NK-92 treated with Interleukin-12 subunit alpha and Interleukin-12 subunit beta, amount 100 ng/mL, for 24 hours (cell line): ENCODE measurements at regions not wholly inside any gene's neighbourhood (a gene's known extent, or its start where the extent isn't known, plus 50 kb on each side); places are given as distances from the start of the nearest gene placed in this dataset.

Experiments used
- DNase-seq: peaks from one replicate; lab custom pipeline; 2025; lab: John Stamatoyannopoulos, UW

- no peak for DNase-seq
Observed at GRCh38 chr12:91793676-91794075, 352.0 kb downstream of the BTG1 start.

GRCh38 chr12:91792597-91792996 lies 353.0 kb downstream of the BTG1 start:
- no peak for DNase-seq

DNA sequence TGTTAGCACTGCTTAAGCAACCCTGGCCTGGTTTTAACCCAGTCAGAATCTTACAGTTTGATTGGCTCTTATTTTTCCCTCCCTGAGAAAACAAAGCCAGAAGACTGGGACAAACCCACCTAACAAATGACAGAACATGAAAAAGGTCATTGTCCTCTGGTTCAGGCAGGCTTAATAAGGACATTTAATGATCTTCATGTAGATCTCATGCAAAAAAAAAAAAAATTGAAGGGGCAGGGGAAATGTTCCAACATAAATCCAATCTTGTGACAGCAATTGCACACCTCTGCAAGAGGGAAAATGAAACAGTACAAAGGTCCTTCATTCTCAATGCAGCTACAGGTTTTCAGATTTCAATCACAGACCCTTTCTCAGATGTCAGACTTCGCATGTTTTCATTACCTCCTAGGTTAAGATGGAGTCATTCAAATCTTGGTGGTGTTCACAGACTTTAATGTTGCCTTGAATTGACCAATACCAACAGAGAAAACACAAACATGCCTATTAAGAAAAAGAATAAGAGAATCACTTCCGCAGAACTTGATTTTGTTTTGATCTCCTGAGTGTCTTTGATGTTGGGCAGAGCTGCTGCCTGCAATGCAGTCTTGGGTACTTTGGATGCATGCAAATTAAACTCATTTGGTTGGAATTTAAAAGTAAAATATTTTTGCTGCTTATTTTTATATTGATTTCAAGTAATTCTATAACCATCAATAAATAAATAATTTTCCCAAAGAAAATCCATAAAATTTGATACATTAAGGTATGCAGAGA lies 359.0 kb downstream of the BTG1 start:
- DNase-seq: no peak

- no peak for DNase-seq
Observed at GRCh38 chr12:91785655-91786498, 359.8 kb downstream of the BTG1 start.

- DNase-seq: no peak
Observed at GRCh38 chr12:91781114-91781513, 364.5 kb downstream of the BTG1 start.

DNA sequence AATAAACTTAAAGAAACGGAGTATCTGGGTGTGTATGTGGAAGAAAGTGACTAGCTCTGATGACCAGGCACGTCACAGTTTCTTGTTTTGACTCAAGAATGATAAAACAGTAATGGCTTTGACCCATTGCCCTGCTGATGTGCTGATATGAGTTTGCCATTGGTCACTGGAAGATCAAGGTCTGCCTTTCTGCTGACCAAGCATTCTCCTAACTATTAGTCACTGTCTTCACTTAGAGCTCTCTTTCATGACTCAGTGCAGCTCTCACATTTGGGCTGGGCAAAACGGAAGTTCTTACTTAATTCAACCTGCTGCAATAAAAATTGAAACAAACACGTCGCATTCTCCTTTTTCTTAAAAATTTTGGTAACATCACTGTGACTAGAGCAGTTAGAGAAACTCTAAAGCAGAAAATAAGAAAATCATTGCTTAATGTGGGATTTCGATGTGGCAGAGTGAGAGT lies 366.7 kb downstream of the BTG1 start:
- DNase-seq: peak; percentile 37

- no peak for DNase-seq
Observed at GRCh38 chr12:91778091-91778832, 367.4 kb downstream of the BTG1 start.

- DNase-seq: no peak
Observed at GRCh38 chr12:91777268-91777992, 368.2 kb downstream of the BTG1 start.

DNA sequence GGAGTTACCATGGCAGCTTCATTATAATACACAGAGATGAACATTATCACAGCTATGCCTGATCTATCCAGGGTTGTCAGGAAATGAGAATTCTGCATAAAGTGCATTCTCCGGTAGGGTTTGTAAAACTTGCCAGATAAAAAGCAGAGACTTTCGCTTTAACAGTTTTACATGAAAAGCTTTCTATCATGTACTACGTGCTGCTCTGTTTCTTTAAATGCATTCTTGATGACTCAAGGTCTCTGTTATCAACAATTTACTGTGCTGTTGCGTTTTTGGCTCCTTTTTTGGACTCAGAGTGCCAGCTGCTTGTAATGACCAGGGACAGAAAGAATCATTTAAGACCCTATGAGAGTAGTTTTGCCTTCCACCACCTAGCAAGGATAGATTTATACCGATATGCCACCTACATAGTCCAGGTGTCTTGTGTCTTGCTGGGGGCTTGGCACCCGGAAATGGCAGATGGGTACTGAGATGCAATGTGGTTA lies 371.2 kb downstream of the BTG1 start:
- no peak for DNase-seq

- DNase-seq: no peak
Observed at GRCh38 chr12:91773749-91774429, 371.8 kb downstream of the BTG1 start.

DNA sequence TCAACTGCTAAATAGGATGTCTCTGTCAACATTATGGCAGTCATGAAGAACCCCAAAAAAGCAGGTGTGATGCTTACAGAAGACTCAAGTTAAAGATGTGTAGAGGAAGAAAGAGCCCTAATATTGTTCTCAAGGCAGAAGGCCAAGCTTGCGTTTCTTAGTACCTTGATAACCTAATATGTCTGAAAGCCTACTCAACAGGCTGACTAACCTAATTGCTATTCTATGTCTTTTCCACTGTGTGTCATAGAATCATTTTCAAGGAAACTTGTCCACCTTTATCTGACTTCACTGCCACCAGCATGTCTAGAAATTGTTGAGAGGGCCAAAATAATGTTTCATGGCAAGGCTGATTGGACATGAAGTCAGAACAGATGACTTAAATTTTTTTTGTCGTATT lies 373.2 kb downstream of the BTG1 start:
- DNase-seq: no peak

- no peak for DNase-seq
Observed at GRCh38 chr12:91769736-91770135, 375.9 kb downstream of the BTG1 start.

DNA sequence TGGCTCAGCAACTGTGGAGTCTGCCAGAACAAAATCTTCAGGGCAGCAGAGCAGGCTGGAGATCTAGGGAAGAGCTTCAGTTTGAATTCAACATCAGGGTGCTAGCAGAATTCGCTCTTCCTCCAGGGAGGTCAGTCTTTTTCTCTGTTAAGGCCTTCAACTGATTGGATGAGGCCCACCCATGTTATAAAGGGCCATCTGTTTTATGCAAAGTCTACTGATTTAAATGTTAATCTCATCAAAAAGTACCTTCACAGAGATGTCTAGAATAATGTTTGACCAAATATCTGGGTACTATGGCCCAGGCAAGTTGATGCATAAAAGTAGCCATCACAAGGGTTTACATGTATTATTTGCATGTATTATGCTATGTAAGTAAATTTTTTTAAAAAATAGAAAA lies 378.4 kb downstream of the BTG1 start:
- no peak for DNase-seq

GRCh38 chr12:91766454-91766853 lies 379.2 kb downstream of the BTG1 start:
- DNase-seq: no peak

DNA sequence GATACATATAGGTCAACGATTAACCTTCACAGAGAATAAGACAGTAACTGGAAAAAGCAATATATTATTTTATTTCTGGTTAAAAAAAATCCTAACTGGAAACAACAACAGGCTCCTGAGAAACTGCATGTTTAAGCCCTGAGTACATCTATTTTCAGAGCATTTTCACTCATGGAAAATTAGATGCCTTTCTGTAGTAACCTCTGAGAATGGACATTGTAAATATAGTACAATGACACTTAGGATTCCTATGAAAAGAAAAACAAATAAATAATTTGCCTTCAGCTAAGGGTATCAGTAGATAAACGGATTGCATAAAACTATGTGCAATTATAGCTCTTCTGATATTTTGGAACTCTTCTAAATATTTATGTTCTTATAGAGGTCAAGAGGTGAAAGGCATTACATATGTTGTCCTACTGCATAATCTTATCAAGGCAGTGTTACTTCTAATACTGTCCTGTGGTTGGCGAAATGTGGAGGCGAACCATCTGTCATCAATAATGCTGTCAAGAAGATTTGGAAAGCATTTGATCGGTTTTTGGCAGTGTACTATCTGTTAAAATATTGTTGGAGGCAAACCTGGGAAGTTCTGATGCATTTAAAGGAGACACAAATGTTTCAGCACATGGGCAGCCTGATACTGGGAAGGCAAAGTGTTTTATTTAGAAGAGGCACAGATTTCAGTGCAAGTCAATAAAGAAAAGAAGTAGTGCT lies 381.8 kb downstream of the BTG1 start:
- no peak for DNase-seq

- DNase-seq: no peak
Observed at GRCh38 chr12:91753649-91754048, 392.0 kb downstream of the BTG1 start.

DNA sequence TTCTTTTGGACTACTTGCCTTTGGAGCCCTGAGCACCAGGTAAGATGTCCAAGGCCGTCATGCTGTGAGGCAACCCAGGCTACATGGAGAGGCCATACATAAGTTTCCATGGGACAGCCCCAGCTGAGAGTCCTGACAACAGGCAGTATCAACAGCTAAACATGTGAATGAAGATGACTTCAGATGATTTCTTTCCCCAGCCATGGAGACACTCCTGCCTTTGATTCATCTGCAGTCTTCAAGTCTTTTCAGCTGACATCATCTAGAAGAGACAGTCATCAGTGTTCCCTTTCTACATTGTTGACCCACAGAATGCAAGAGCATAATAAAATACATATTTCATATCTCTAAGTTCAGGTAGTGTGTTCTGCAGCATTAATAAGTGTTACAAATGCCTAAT lies 398.7 kb downstream of the BTG1 start:
- no peak for DNase-seq

DNA sequence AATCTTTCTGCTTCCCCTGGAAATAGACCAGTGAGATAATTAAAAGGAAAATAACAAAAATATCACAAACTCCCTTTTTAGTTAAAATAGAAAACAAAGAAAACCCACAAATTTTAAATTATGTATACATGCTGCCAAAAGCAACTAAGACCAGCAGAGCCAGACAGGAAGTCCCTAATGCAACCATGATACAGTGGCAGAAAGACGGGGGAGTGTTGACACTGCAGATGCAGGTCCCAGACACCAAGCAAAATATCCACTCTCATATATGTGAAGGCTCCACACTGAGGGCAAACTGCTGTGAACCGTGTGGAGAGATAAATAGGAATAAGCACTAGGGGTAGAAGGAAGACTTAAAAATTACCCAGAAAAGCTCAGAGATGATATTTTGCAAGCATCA lies 401.0 kb downstream of the BTG1 start:
- DNase-seq: no peak

DNA sequence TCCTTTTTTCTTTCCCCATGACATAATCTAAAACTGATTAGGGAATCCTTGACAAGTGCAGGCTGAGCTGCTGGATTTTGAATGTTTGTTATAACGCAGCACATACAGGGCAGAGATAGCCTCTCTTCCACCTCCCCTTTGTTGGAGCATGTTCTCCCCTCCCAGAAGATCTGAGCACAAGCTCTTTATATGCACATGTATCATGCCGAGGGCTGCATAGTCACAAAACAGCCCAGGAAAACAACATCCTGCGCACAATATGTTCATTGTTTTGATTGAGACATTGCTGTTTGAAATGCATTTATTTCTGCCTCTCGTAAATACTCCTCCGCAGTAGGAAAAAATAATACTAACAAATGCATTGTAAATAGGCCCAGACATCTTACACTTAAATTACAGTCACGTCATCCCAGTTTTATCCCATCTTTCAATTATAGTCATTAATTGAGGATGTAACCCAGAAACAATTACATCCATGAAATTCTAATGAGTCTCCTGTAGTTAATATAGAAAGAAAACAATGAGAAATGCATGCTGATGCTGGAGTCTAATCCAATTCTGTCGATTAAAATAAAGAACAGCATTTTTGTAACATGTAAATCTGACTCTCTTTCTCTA lies 401.8 kb downstream of the BTG1 start:
- DNase-seq: no peak

GRCh38 chr12:91743280-91743679 lies 402.4 kb downstream of the BTG1 start:
- DNase-seq: no peak
